ENCODE measurements at regions not wholly inside any gene's neighbourhood (a gene's known extent, or its start where the extent isn't known, plus 50 kb on each side); places are given as distances from the start of the nearest gene placed in this dataset.

DNA sequence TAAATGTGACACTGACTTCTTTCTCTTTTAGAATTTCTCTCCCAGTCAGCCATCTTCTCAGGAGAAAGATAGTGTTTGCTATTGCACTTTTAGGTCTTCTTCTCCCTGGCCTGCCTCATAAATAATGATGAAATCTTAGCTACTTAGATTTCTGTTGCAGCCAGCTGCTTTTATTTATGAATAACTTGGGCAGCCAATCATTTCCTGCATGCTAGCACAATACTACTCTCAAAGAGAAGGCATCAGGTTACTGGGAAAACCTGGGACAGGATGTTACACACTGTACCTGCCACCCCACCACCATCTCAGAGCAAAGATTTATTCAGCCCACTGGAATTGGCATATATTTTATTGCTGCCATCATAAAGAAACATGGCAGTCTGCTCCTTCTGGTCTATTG, 266.6 kb downstream of the PRELID2 start:
- TF ChIP-seq, protein P1, sequence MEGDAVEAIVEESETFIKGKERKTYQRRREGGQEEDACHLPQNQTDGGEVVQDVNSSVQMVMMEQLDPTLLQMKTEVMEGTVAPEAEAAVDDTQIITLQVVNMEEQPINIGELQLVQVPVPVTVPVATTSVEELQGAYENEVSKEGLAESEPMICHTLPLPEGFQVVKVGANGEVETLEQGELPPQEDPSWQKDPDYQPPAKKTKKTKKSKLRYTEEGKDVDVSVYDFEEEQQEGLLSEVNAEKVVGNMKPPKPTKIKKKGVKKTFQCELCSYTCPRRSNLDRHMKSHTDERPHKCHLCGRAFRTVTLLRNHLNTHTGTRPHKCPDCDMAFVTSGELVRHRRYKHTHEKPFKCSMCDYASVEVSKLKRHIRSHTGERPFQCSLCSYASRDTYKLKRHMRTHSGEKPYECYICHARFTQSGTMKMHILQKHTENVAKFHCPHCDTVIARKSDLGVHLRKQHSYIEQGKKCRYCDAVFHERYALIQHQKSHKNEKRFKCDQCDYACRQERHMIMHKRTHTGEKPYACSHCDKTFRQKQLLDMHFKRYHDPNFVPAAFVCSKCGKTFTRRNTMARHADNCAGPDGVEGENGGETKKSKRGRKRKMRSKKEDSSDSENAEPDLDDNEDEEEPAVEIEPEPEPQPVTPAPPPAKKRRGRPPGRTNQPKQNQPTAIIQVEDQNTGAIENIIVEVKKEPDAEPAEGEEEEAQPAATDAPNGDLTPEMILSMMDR (IDR thresholded peaks at IDR 0.05), result no peak
- TF ChIP-seq POLR2A (IDR thresholded peaks at IDR 0.05), result no peak
